BLaER1 (cell line): ENCODE measurements at regions not wholly inside any gene's neighbourhood (a gene's known extent, or its start where the extent isn't known, plus 50 kb on each side); places are given as distances from the start of the nearest gene placed in this dataset.

Source experiments
- H3K27ac ChIP-seq: shearing (Covaris generic); formaldehyde crosslinking; 2 replicates; pipeline ENCODE4 v1.8.1; 2022
- H3K27me3 ChIP-seq: shearing (Covaris generic); formaldehyde crosslinking; 2 replicates; pipeline ENCODE4 v1.8.1; 2022
- H3K36me3 ChIP-seq: shearing (Covaris generic); formaldehyde crosslinking; 2 replicates; pipeline ENCODE4 v1.8.1; 2022
- H3K4me1 ChIP-seq: shearing (Covaris generic); formaldehyde crosslinking; 2 replicates; pipeline ENCODE4 v1.8.1; 2022
- H3K4me2 ChIP-seq: shearing (Covaris generic); formaldehyde crosslinking; 2 replicates; pipeline ENCODE4 v1.8.1; 2022
- H3K4me3 ChIP-seq: shearing (Covaris generic); formaldehyde crosslinking; 2 replicates; pipeline ENCODE4 v1.8.1; 2022
- H3K9ac ChIP-seq: shearing (Covaris generic); formaldehyde crosslinking; 2 replicates; pipeline ENCODE4 v1.8.1; 2022
- H3K9me3 ChIP-seq: shearing (Covaris generic); formaldehyde crosslinking; 2 replicates; pipeline ENCODE4 v1.8.1; 2022
- H4K20me1 ChIP-seq: shearing (Covaris generic); formaldehyde crosslinking; 2 replicates; pipeline ENCODE4 v1.8.1; 2022
- Cebpa-rat ChIP-seq: shearing (Covaris generic); IDR thresholded peaks from 2 replicates; pipeline ENCODE4 v1.8.1; 2022

DNA sequence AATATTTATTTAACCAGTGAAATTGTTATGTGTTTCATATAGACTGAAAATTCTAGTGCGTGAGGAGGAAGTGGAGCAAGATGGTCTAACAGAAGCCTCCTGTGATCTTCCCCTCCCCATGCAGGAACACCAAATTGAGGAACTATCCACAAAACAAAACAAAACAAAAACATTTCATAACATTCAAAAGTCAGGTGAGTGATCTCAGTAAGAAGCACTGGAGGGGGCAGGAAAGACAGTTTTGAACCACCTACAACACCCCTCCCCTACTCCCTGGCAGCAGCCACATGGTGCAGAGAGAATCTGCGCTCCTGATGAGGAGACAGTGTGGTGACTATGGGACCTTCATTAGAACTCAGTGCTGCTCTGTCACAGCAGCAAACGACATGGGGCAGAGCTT lies 221.9 kb upstream of the SEMA3C start:
- 0 out of 2 replicates have a peak, but pooled peaks cover 3% of the 10 kb centered on the region for H3K9me3 ChIP-seq
- peak overlapping the region; percentile 31; the same call in 1 of the 2 replicates for H3K27ac ChIP-seq
- H3K4me1 ChIP-seq = peaks cover 9% of the 10 kb centered on the region; the same call in 1 of the 2 replicates
- no peaks in the 10 kb centered on the region for H4K20me1 ChIP-seq
- no peak overlapping the region for H3K4me3 ChIP-seq
- no peak for TF ChIP-seq Cebpa-rat
- H3K36me3 ChIP-seq = no peaks in the 10 kb centered on the region
- H3K4me2 ChIP-seq = peak overlapping the region; percentile 18; the same call in 1 of the 2 replicates
- no peaks in the 10 kb centered on the region for H3K27me3 ChIP-seq
- H3K9ac ChIP-seq = no peak overlapping the region

GRCh38 chr7:81140252-81140651 lies 221.4 kb upstream of the SEMA3C start:
- Histone ChIP-seq H3K4me2 (no peak overlapping the region), H4K20me1 (no peaks in the 10 kb centered on the region), H3K27me3 (no peaks in the 10 kb centered on the region), H3K4me3 (no peak overlapping the region), H3K27ac (no peak overlapping the region), H3K9me3 (0 out of 2 replicates have a peak, but pooled peaks cover 3% of the 10 kb centered on the region), H3K4me1 (peaks cover 9% of the 10 kb centered on the region; the same call in 1 of the 2 replicates), H3K36me3 (no peaks in the 10 kb centered on the region), H3K9ac (no peak overlapping the region)
- TF ChIP-seq Cebpa-rat = no peak

DNA sequence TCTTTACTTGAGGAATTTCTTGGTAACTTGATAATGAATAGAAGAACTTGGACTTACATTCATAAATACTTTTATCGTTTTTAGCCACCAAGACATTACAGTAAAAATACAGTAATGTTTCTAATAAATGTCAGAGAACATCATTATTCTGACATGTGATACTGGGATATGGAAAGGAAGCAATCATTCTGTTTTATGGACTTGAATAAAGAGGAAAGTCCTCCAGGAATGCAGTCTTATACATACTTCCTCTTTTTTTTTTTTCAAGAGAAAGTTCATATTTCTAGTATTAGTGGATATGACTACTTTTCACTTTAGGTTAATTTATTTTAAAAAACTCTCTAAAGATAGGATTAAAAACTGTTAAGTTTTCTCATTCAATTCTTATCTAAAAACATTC lies 220.0 kb upstream of the SEMA3C start:
- H3K4me3 ChIP-seq = no peak overlapping the region
- H4K20me1 ChIP-seq = no peaks in the 10 kb centered on the region
- 0 out of 2 replicates have a peak, but pooled peaks cover 3% of the 10 kb centered on the region for H3K9me3 ChIP-seq

GRCh38 chr7:81135324-81135723 lies 216.5 kb upstream of the SEMA3C start:
- Histone ChIP-seq H3K27ac (no peak overlapping the region), H3K27me3 (no peaks in the 10 kb centered on the region), H3K4me3 (no peak overlapping the region), H3K4me1 (peaks cover 1% of the 10 kb centered on the region; the same call in 1 of the 2 replicates), H3K9me3 (no peaks in the 10 kb centered on the region), H3K9ac (no peak overlapping the region), H3K36me3 (no peaks in the 10 kb centered on the region), H3K4me2 (no peak overlapping the region), H4K20me1 (no peaks in the 10 kb centered on the region)
- no peak for TF ChIP-seq Cebpa-rat

More for the DNA sequence above, 220.0 kb upstream of the SEMA3C start:
- TF ChIP-seq Cebpa-rat = no peak
- H3K27ac ChIP-seq = no peak overlapping the region
- no peaks in the 10 kb centered on the region for H3K36me3 ChIP-seq
- no peak overlapping the region for H3K4me2 ChIP-seq
- no peak overlapping the region for H3K9ac ChIP-seq
- H3K4me1 ChIP-seq = peaks cover 9% of the 10 kb centered on the region; the same call in 1 of the 2 replicates
- H3K27me3 ChIP-seq = no peaks in the 10 kb centered on the region

- H3K27me3 ChIP-seq = no peaks in the 10 kb centered on the region
- H3K27ac ChIP-seq = no peak overlapping the region
- no peaks in the 10 kb centered on the region for H4K20me1 ChIP-seq
- TF ChIP-seq Cebpa-rat = no peak
- H3K4me3 ChIP-seq = no peak overlapping the region
- H3K9ac ChIP-seq = no peak overlapping the region
- no peak overlapping the region for H3K4me2 ChIP-seq
- H3K36me3 ChIP-seq = no peaks in the 10 kb centered on the region
- peaks cover 18% of the 10 kb centered on the region; the same call in 1 of the 2 replicates for H3K9me3 ChIP-seq
- no peaks in the 10 kb centered on the region for H3K4me1 ChIP-seq
Measured at GRCh38 chr7:81128011-81128410, 209.2 kb upstream of the SEMA3C start.

GRCh38 chr7:81120803-81121202 lies 202.0 kb upstream of the SEMA3C start:
- no peak overlapping the region for H3K27ac ChIP-seq
- H4K20me1 ChIP-seq = no peaks in the 10 kb centered on the region
- no peak overlapping the region for H3K4me3 ChIP-seq
- H3K36me3 ChIP-seq = no peaks in the 10 kb centered on the region
- H3K9ac ChIP-seq = no peak overlapping the region
- H3K9me3 ChIP-seq = no peaks in the 10 kb centered on the region
- 0 out of 2 replicates have a peak, but pooled peaks cover 4% of the 10 kb centered on the region for H3K4me1 ChIP-seq
- no peaks in the 10 kb centered on the region for H3K27me3 ChIP-seq
- H3K4me2 ChIP-seq = no peak overlapping the region
- no peak for TF ChIP-seq Cebpa-rat

- Histone ChIP-seq H3K9me3 (no peaks in the 10 kb centered on the region), H3K27me3 (no peaks in the 10 kb centered on the region), H3K9ac (no peak overlapping the region), H3K4me1 (0 out of 2 replicates have a peak, but pooled peaks cover 4% of the 10 kb centered on the region), H3K4me2 (no peak overlapping the region), H3K36me3 (no peaks in the 10 kb centered on the region), H3K4me3 (no peak overlapping the region), H4K20me1 (no peaks in the 10 kb centered on the region), H3K27ac (no peak overlapping the region)
- TF ChIP-seq Cebpa-rat = no peak
Measured at GRCh38 chr7:81120111-81120510, 201.3 kb upstream of the SEMA3C start.

DNA sequence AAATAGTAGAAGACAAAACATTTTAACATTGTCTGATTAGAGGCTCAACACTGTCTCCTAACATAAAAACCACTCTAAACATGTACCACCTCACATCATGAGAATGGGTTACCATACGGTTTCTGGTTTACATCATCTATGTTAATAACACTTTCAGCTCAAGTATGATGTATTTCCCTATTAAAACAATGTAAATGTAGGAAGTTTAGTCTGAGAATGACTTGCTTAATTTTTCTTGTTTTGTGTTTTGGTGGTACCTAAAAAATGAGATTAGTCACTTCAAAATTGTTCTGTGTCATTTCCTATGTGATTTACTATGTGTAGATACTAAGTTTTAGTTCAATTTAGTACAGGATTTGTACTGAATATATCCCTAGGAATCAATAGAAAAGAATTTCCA lies 195.8 kb upstream of the SEMA3C start:
- Histone ChIP-seq H3K4me1 (0 out of 2 replicates have a peak, but pooled peaks cover 4% of the 10 kb centered on the region), H3K27ac (no peak overlapping the region), H3K9me3 (no peaks in the 10 kb centered on the region), H3K4me2 (no peak overlapping the region), H3K4me3 (no peak overlapping the region), H3K27me3 (no peaks in the 10 kb centered on the region), H3K9ac (no peak overlapping the region), H3K36me3 (no peaks in the 10 kb centered on the region), H4K20me1 (no peaks in the 10 kb centered on the region)
- no peak for TF ChIP-seq Cebpa-rat

DNA sequence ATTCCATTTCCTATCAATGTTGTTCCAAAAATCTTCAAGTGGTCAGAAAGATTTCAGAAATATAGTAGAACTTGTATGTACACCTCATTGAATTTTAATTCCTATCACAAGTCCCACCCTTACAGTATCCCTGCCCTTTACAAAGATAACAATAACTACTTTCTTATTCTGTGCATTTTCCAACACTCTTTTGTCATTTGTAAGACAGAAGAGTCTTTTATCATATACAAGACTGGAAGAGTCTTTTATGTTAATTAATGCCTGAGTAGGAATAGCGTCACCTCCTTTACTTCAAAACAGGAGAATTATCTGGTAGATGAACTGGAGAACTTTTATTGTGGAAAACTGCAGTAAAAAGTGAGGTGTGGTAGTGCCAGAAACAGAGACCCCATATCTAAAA lies 193.9 kb upstream of the SEMA3C start:
- TF ChIP-seq Cebpa-rat = no peak
- Histone ChIP-seq H4K20me1 (no peaks in the 10 kb centered on the region), H3K4me1 (0 out of 2 replicates have a peak, but pooled peaks cover 4% of the 10 kb centered on the region), H3K27ac (no peak overlapping the region), H3K36me3 (no peaks in the 10 kb centered on the region), H3K4me2 (no peak overlapping the region), H3K9ac (no peak overlapping the region), H3K4me3 (no peak overlapping the region), H3K27me3 (no peaks in the 10 kb centered on the region), H3K9me3 (no peaks in the 10 kb centered on the region)

- Histone ChIP-seq H3K9me3 (no peaks in the 10 kb centered on the region), H3K4me3 (no peak overlapping the region), H3K4me2 (no peak overlapping the region), H3K9ac (no peak overlapping the region), H4K20me1 (no peaks in the 10 kb centered on the region), H3K4me1 (no peaks in the 10 kb centered on the region), H3K36me3 (no peaks in the 10 kb centered on the region), H3K27me3 (no peaks in the 10 kb centered on the region), H3K27ac (no peak overlapping the region)
- TF ChIP-seq Cebpa-rat = no peak
Measured at GRCh38 chr7:81111781-81112540, 193.1 kb upstream of the SEMA3C start.
